ENCODE measurements at regions not wholly inside any gene's neighbourhood (a gene's known extent, or its start where the extent isn't known, plus 50 kb on each side); places are given as distances from the start of the nearest gene placed in this dataset.
"Not testable (repeated sequence)": the region's sequence is repeated elsewhere in the genome, so short reads cannot be mapped to it uniquely, and the experiment has no call there.

- in situ Hi-C loops (cut with MboI; ENCODE audit: low sequenced_read_pairs) = no loop called here
Observed at GRCh38 chr13:33340631-33341030, 55.1 kb upstream of the STARD13 start.

- in situ Hi-C loops (cut with MboI; ENCODE audit: low sequenced_read_pairs) = no loop called here
Observed at GRCh38 chr13:33341861-33342452, 56.4 kb upstream of the STARD13 start.

- in situ Hi-C loops (cut with MboI; ENCODE audit: low sequenced_read_pairs) = no loop called here
Observed at GRCh38 chr13:33345842-33346241, 60.3 kb upstream of the STARD13 start.

- in situ Hi-C loops (cut with MboI; ENCODE audit: low sequenced_read_pairs) = no loop called here
Observed at GRCh38 chr13:33347861-33348260, 62.3 kb upstream of the STARD13 start.

GRCh38 chr13:33348366-33348765 lies 62.8 kb upstream of the STARD13 start:
- in situ Hi-C loops (cut with MboI; ENCODE audit: low sequenced_read_pairs) = no loop called here

- in situ Hi-C loops (cut with MboI; ENCODE audit: low sequenced_read_pairs) = no loop called here
Observed at GRCh38 chr13:33349288-33349985, 63.9 kb upstream of the STARD13 start.

GRCh38 chr13:33349986-33350826 lies 64.7 kb upstream of the STARD13 start:
- in situ Hi-C loops (cut with MboI; ENCODE audit: low sequenced_read_pairs) = no loop called here

- in situ Hi-C loops (cut with MboI; ENCODE audit: low sequenced_read_pairs) = no loop called here
Observed at GRCh38 chr13:33351319-33351718, 65.8 kb upstream of the STARD13 start.

GRCh38 chr13:33352041-33352440 lies 66.5 kb upstream of the STARD13 start:
- in situ Hi-C loops (cut with MboI; ENCODE audit: low sequenced_read_pairs) = no loop called here

- in situ Hi-C loops (cut with MboI; ENCODE audit: low sequenced_read_pairs) = no loop called here
Observed at GRCh38 chr13:33352526-33352925, 67.0 kb upstream of the STARD13 start.

GRCh38 chr13:33353210-33353609 lies 67.7 kb upstream of the STARD13 start:
- in situ Hi-C loops (cut with MboI; ENCODE audit: low sequenced_read_pairs) = no loop called here

GRCh38 chr13:33353646-33354045 lies 68.1 kb upstream of the STARD13 start:
- in situ Hi-C loops (cut with MboI; ENCODE audit: low sequenced_read_pairs) = no loop called here

GRCh38 chr13:33355201-33355895 lies 69.8 kb upstream of the STARD13 start:
- in situ Hi-C loops (cut with MboI; ENCODE audit: low sequenced_read_pairs) = no loop called here

GRCh38 chr13:33358076-33358475 lies 72.5 kb upstream of the STARD13 start:
- in situ Hi-C loops (cut with MboI; ENCODE audit: low sequenced_read_pairs) = not testable (repeated sequence)

- in situ Hi-C loops (cut with MboI; ENCODE audit: low sequenced_read_pairs) = no loop called here
Observed at GRCh38 chr13:33362986-33363727, 77.6 kb upstream of the STARD13 start.

GRCh38 chr13:33364192-33364591 lies 78.6 kb upstream of the STARD13 start:
- in situ Hi-C loops (cut with MboI; ENCODE audit: low sequenced_read_pairs) = no loop called here

GRCh38 chr13:33366469-33367062 lies 81.0 kb upstream of the STARD13 start:
- in situ Hi-C loops (cut with MboI; ENCODE audit: low sequenced_read_pairs) = no loop called here

GRCh38 chr13:33367171-33367895 lies 81.8 kb upstream of the STARD13 start:
- in situ Hi-C loops (cut with MboI; ENCODE audit: low sequenced_read_pairs) = no loop called here

GRCh38 chr13:33367926-33368325 lies 82.4 kb upstream of the STARD13 start:
- in situ Hi-C loops (cut with MboI; ENCODE audit: low sequenced_read_pairs) = no loop called here

- in situ Hi-C loops (cut with MboI; ENCODE audit: low sequenced_read_pairs) = no loop called here
Observed at GRCh38 chr13:33369073-33369472, 83.5 kb upstream of the STARD13 start.
